Epithelial cell of esophagus (primary cell): ENCODE measurements at regions not wholly inside any gene's neighbourhood (a gene's known extent, or its start where the extent isn't known, plus 50 kb on each side); places are given as distances from the start of the nearest gene placed in this dataset.
"Not testable (repeated sequence)": the region's sequence is repeated elsewhere in the genome, so short reads cannot be mapped to it uniquely, and the experiment has no call there.

Experiments
- DNase-seq: peaks from one replicate; pipeline ENCODE4 v3.0.0; 2010; ENCODE audit warnings: low read depth
- H3K4me3 ChIP-seq: 2 replicates; pipeline ENCODE4 v1.5.1; 2011; ENCODE audit warnings: mild to moderate bottlenecking, low read length, control low read depth
- TF ChIP-seq, protein P1 (sequence below): IDR thresholded peaks from 2 replicates; pipeline ENCODE4 v1.5.1; 2011; ENCODE audit warnings: low read depth, mild to moderate bottlenecking, low read length, control low read depth, inconsistent platforms; ENCODE audit not compliant: insufficient read depth; ENCODE audit errors: missing control alignments

DNA sequence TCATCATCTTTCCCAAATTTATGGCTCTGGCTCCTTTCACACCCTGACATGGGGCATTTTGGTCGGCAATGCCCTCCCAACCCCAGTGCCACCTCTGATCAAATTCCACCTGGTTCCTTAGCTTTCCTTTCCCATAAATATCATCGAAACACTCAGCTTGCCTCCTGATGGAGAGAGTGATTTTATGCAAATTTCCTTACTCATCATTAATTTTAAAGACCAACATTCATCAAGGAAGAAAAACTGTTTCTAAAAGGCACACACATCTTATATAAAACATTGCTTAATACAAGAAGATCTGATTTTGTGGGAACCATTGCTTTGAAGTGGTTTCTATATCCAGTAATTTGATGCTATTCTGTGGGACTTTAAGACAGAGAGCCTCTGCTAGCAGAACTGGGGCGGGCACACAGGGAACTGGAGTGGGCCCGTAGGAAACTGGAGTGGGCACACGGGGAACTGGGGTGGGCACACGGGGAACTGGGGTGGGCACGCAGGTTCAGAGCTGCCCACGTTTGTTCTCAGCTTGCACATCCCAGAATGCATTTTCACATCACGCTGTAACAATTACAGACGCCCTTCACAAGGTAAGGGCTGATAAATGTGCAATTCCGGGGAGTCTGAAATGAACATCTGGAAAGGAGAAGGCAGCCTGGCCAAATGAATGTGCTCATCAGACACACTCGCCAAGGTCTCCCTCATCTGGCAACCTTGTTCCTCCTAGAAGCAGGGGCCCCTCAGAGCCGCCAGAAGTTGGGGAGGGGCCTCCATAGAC is 174.2 kb downstream of the RTP5 start:
- TF ChIP-seq, protein P1, sequence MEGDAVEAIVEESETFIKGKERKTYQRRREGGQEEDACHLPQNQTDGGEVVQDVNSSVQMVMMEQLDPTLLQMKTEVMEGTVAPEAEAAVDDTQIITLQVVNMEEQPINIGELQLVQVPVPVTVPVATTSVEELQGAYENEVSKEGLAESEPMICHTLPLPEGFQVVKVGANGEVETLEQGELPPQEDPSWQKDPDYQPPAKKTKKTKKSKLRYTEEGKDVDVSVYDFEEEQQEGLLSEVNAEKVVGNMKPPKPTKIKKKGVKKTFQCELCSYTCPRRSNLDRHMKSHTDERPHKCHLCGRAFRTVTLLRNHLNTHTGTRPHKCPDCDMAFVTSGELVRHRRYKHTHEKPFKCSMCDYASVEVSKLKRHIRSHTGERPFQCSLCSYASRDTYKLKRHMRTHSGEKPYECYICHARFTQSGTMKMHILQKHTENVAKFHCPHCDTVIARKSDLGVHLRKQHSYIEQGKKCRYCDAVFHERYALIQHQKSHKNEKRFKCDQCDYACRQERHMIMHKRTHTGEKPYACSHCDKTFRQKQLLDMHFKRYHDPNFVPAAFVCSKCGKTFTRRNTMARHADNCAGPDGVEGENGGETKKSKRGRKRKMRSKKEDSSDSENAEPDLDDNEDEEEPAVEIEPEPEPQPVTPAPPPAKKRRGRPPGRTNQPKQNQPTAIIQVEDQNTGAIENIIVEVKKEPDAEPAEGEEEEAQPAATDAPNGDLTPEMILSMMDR = no peak
- DNase-seq = no peak
- no peak overlapping the region for H3K4me3 ChIP-seq

DNA sequence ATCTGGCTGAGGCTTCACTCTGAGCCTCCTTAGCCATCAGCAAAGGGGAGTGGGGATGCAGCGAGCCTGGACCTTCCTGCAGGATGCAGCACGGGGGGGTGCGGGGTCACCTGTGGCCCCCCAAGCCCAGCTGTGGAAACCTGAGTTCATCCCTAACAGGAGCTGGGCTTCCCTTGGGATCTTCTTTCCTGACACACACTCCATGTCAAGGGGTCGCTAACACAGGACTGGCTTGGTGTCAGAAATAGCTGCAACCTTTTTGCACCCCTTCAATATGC is 174.7 kb downstream of the RTP5 start:
- DNase-seq = no peak
- no peak overlapping the region for H3K4me3 ChIP-seq
- TF ChIP-seq, protein P1 = no peak

- not testable (repeated sequence) for DNase-seq, H3K4me3 ChIP-seq
These were observed 176.1 kb downstream of the RTP5 start for GRCh38 chr2:242045596-242046144.

GRCh38 chr2:242046206-242046826 is 176.8 kb downstream of the RTP5 start:
- DNase-seq = no peak
- no peak overlapping the region for H3K4me3 ChIP-seq
- TF ChIP-seq, protein P1 = no peak

GRCh38 chr2:242047963-242048362 is 178.4 kb downstream of the RTP5 start:
- DNase-seq = no peak
- TF ChIP-seq, protein P1 = no peak

DNA sequence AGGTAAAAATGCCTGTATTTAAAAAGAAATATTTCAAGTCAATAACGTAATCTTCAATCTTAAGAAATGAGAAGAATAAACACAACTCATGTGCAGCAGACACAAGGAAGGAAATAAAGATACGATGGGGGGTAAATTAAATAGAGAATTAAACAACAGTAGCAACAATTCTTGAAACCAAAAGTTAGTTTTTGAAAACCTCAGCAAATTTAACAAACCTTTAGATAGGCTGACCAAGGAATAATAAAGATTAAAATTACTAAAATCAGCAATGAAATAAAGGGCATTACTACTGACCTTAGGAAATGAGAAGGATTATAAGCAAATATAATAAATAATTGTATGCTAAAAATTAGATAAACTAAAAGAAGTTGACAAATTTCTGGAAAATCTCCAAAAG is 178.9 kb downstream of the RTP5 start:
- H3K4me3 ChIP-seq = no peak overlapping the region
- no peak for DNase-seq
- TF ChIP-seq, protein P1 = no peak

More at GRCh38 chr2:242047963-242048362, 178.4 kb downstream of the RTP5 start:
- H3K4me3 ChIP-seq = no peak overlapping the region

GRCh38 chr2:242049492-242049891 is 180.0 kb downstream of the RTP5 start:
- DNase-seq, H3K4me3 ChIP-seq: not testable (repeated sequence)

- no peak overlapping the region for H3K4me3 ChIP-seq
- DNase-seq = no peak
- TF ChIP-seq, protein P1 = no peak
These were observed 181.9 kb downstream of the RTP5 start for GRCh38 chr2:242051463-242051862.
